ENCODE measurements at regions not wholly inside any gene's neighbourhood (a gene's known extent, or its start where the extent isn't known, plus 50 kb on each side); places are given as distances from the start of the nearest gene placed in this dataset.

DNA sequence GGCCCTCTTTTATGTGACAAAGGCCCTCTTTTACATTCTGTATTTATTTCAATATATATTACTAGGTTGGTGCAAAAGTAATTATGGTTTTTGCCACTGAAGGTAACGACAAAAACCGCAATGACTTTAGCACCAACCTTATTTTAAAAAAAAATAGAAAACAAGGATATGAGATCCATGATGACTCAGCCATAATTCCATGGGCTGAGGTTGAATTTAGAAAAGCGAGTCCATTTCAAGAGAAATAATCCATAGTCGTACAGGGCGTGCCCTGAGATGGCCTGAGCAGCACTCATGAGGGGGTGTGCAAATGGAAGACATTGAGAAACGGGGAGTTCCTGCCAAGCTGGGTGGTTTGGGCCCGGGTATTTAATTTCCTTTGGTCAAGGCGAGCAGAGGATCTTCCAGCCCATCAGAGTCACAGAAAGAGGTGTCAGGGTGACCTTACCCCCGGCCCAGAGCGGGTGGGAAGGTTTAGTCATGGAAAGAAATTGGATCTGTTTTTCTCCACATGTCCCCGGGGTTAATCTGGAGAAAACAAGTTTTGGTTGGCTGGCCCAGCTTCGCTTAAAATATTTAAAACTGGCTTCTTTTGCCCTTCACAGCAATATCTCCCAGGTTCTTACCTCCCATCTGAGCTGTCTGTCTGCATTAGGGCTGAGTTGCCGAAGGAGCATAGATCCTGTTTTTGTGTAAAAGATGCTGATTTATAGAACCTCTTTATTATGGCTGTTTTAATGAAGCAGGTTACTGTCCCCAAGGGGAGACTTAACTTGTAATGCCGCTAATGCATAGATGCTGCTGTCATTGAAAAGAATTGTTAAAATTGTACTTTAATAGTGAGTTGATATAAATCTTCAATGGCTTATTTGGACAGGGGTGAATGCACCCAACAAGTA, 255.6 kb downstream of the PREX1 start:
- in situ Hi-C loops (cut with MboI; ENCODE audit: low sequenced_read_pairs, unreplicated experiment), result no loop called here
- no peak for DNase-seq (ENCODE audit: low spot score)
- TF ChIP-seq, protein P1, sequence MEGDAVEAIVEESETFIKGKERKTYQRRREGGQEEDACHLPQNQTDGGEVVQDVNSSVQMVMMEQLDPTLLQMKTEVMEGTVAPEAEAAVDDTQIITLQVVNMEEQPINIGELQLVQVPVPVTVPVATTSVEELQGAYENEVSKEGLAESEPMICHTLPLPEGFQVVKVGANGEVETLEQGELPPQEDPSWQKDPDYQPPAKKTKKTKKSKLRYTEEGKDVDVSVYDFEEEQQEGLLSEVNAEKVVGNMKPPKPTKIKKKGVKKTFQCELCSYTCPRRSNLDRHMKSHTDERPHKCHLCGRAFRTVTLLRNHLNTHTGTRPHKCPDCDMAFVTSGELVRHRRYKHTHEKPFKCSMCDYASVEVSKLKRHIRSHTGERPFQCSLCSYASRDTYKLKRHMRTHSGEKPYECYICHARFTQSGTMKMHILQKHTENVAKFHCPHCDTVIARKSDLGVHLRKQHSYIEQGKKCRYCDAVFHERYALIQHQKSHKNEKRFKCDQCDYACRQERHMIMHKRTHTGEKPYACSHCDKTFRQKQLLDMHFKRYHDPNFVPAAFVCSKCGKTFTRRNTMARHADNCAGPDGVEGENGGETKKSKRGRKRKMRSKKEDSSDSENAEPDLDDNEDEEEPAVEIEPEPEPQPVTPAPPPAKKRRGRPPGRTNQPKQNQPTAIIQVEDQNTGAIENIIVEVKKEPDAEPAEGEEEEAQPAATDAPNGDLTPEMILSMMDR (IDR thresholded peaks at IDR 0.05; ENCODE audit: borderline replicate concordance, control extremely low read depth, extremely low read depth, insufficient read depth, missing control alignments), result no peak

DNA sequence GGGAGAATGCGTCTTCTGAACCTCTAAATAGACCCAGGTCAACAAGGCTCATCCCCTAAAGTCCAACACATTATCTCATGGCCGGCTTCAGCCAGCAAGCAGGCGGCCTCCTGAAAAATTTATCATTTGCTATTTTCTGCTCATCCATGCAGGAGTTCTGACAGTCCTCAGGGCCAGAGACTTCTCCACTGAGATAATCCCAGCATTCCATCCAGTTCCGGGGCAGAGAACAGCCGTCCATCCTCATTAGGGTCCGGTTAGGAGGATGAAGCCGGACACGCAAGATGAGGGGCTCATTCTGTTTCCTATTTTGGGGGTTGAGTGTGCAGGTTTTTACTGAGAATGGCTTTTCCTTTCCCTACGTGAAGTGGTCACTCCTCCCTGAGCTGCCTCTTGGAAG, 258.1 kb downstream of the PREX1 start:
- in situ Hi-C loops (cut with MboI; ENCODE audit: low sequenced_read_pairs, unreplicated experiment), result no loop called here
- DNase-seq (ENCODE audit: low spot score), result no peak

DNA sequence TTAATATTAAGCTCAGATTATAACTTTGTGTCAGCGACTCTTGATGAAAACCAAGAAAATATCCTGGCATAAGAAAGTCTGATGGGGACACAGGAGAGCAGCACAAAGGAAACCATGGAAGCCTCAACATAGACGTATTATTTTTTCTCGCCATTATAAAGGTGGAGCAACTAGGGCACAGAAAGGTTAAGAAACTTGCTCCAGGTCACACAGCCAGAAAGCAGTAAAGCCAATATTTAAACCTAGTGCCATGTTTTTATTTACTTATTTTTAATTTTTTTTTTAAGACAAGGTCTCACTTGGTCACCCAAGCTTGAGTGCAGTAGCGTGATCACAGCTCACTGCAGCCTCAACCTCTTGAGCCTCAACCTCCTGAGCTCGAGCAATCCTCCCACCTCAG, 259.3 kb downstream of the PREX1 start:
- in situ Hi-C loops (cut with MboI; ENCODE audit: low sequenced_read_pairs, unreplicated experiment), result no loop called here
- no peak for DNase-seq (ENCODE audit: low spot score)
- TF ChIP-seq, protein P1 (IDR thresholded peaks at IDR 0.05; ENCODE audit: borderline replicate concordance, control extremely low read depth, extremely low read depth, insufficient read depth, missing control alignments), result no peak

More for the DNA sequence above, 258.1 kb downstream of the PREX1 start:
- TF ChIP-seq, protein P1 (IDR thresholded peaks at IDR 0.05; ENCODE audit: borderline replicate concordance, control extremely low read depth, extremely low read depth, insufficient read depth, missing control alignments), result no peak

DNA sequence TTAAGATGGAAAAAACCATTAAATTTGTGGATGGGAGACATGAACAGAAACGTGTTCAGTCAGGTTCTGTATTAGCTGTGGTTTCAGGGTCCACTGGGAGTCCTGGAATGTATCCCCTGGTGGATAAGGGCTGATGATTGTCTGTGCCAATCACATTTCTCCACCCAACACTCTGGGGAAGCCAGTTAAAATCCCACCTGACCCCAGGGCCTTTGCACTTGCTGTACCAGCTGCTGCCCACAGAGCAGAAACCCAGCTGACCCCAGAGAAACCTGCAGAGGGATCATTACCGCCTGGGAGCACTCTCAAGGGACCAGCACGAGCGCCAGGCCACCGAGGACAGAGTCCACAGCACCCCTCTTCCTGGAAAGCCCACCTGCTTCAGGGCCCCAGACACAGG, 260.7 kb downstream of the PREX1 start:
- TF ChIP-seq, protein P1 (IDR thresholded peaks at IDR 0.05; ENCODE audit: borderline replicate concordance, control extremely low read depth, extremely low read depth, insufficient read depth, missing control alignments), result no peak
- in situ Hi-C loops (cut with MboI; ENCODE audit: low sequenced_read_pairs, unreplicated experiment), result no loop called here
- DNase-seq (ENCODE audit: low spot score), result no peak

DNA sequence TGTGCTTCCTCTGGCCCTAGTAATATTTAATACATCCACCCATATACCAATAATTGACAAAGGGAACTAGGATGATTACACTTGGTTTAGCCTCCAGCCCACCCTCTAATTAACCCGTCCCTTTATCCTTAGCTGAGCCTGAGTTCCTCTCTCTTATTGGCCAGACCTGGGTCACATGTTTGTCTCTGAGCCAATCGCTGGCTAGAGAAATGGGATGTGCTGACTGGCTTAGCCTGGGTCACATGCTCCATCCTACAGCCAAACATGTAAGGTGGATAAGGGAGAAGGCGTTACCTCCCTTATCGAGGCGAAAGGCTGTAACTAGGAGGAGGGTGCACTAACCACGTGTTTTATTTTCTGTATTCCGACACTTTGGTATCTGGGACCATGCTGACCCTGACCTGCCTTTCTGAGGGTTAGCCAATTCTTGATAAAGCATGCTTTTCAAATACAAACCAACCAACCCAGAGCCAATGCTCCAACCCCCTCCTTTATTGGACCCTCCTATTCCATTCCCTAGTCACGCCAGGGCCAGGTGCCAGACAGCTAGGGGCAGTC, 262.7 kb downstream of the PREX1 start:
- in situ Hi-C loops (cut with MboI; ENCODE audit: low sequenced_read_pairs, unreplicated experiment), result no loop called here
- TF ChIP-seq, protein P1 (IDR thresholded peaks at IDR 0.05; ENCODE audit: borderline replicate concordance, control extremely low read depth, extremely low read depth, insufficient read depth, missing control alignments), result no peak
- no peak for DNase-seq (ENCODE audit: low spot score)

DNA sequence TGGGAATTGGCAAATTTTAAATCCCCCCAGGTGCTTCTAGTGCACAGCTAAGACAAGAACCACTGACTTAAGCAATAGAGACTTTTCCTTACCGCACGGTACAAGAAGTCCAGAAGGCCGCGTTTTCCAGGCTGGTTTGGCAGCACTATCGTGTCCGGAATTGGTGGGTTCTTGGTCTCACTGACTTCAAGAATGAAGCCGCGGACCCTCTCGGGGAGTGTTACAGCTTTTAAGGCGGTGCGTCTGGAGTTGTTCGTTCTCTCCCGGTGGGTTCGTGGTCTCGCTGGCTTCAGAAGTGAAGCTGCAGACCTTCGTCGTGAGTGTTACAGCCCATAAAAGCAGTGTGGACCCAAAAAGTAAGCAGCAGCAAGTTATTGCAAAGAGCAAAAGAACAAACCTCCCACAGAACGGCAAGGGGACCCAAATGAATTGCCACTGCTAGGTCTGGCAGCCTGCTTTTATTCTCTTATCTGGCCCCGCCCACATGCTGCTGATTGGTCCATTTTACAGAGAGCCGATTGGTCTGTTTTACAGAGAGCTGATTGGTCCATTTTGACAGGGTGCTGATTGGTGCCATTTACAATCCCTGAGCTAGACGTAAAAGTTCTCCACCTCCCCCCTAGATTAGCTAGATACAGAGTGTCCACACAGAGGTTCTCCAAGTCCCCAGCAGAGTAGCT, 264.5 kb downstream of the PREX1 start:
- no peak for DNase-seq (ENCODE audit: low spot score)
- in situ Hi-C loops (cut with MboI; ENCODE audit: low sequenced_read_pairs, unreplicated experiment), result no loop called here
- TF ChIP-seq, protein P1 (IDR thresholded peaks at IDR 0.05; ENCODE audit: borderline replicate concordance, control extremely low read depth, extremely low read depth, insufficient read depth, missing control alignments), result no peak
